ENCODE measurements at regions not wholly inside any gene's neighbourhood (a gene's known extent, or its start where the extent isn't known, plus 50 kb on each side); places are given as distances from the start of the nearest gene placed in this dataset.

- in situ Hi-C loops (cut with MboI; ENCODE audit: low sequenced_read_pairs), result no loop called here
Observed at GRCh38 chr10:10294881-10295529, 722.7 kb upstream of the CELF2 start.

GRCh38 chr10:10295537-10295936, 722.1 kb upstream of the CELF2 start:
- in situ Hi-C loops (cut with MboI; ENCODE audit: low sequenced_read_pairs), result no loop called here

- in situ Hi-C loops (cut with MboI; ENCODE audit: low sequenced_read_pairs), result no loop called here
Observed at GRCh38 chr10:10302689-10303088, 715.0 kb upstream of the CELF2 start.

- in situ Hi-C loops (cut with MboI; ENCODE audit: low sequenced_read_pairs), result no loop called here
Observed at GRCh38 chr10:10307036-10307435, 710.6 kb upstream of the CELF2 start.

- in situ Hi-C loops (cut with MboI; ENCODE audit: low sequenced_read_pairs), result no loop called here
Observed at GRCh38 chr10:10307551-10307950, 710.1 kb upstream of the CELF2 start.

GRCh38 chr10:10310498-10310897, 707.2 kb upstream of the CELF2 start:
- in situ Hi-C loops (cut with MboI; ENCODE audit: low sequenced_read_pairs), result no loop called here

GRCh38 chr10:10311966-10312365, 705.7 kb upstream of the CELF2 start:
- in situ Hi-C loops (cut with MboI; ENCODE audit: low sequenced_read_pairs), result no loop called here

- in situ Hi-C loops (cut with MboI; ENCODE audit: low sequenced_read_pairs), result no loop called here
Observed at GRCh38 chr10:10313149-10313835, 704.4 kb upstream of the CELF2 start.

GRCh38 chr10:10314626-10315025, 703.0 kb upstream of the CELF2 start:
- in situ Hi-C loops (cut with MboI; ENCODE audit: low sequenced_read_pairs), result no loop called here

- in situ Hi-C loops (cut with MboI; ENCODE audit: low sequenced_read_pairs), result no loop called here
Observed at GRCh38 chr10:10315989-10316388, 701.7 kb upstream of the CELF2 start.

GRCh38 chr10:10317151-10317550, 700.5 kb upstream of the CELF2 start:
- in situ Hi-C loops (cut with MboI; ENCODE audit: low sequenced_read_pairs), result no loop called here

GRCh38 chr10:10318856-10319255, 698.8 kb upstream of the CELF2 start:
- in situ Hi-C loops (cut with MboI; ENCODE audit: low sequenced_read_pairs), result no loop called here

GRCh38 chr10:10320956-10321355, 696.7 kb upstream of the CELF2 start:
- in situ Hi-C loops (cut with MboI; ENCODE audit: low sequenced_read_pairs), result no loop called here

- in situ Hi-C loops (cut with MboI; ENCODE audit: low sequenced_read_pairs), result no loop called here
Observed at GRCh38 chr10:10326116-10326515, 691.6 kb upstream of the CELF2 start.

- in situ Hi-C loops (cut with MboI; ENCODE audit: low sequenced_read_pairs), result no loop called here
Observed at GRCh38 chr10:10327934-10328333, 689.7 kb upstream of the CELF2 start.

- in situ Hi-C loops (cut with MboI; ENCODE audit: low sequenced_read_pairs), result no loop called here
Observed at GRCh38 chr10:10330418-10330817, 687.3 kb upstream of the CELF2 start.

- in situ Hi-C loops (cut with MboI; ENCODE audit: low sequenced_read_pairs), result no loop called here
Observed at GRCh38 chr10:10332786-10333185, 684.9 kb upstream of the CELF2 start.

GRCh38 chr10:10333622-10334021, 684.0 kb upstream of the CELF2 start:
- in situ Hi-C loops (cut with MboI; ENCODE audit: low sequenced_read_pairs), result no loop called here

- in situ Hi-C loops (cut with MboI; ENCODE audit: low sequenced_read_pairs), result no loop called here
Observed at GRCh38 chr10:10338339-10338738, 679.3 kb upstream of the CELF2 start.

- in situ Hi-C loops (cut with MboI; ENCODE audit: low sequenced_read_pairs), result no loop called here
Observed at GRCh38 chr10:10346390-10347150, 671.1 kb upstream of the CELF2 start.

- in situ Hi-C loops (cut with MboI; ENCODE audit: low sequenced_read_pairs), result no loop called here
Observed at GRCh38 chr10:10350050-10350449, 667.6 kb upstream of the CELF2 start.

GRCh38 chr10:10351451-10351850, 666.2 kb upstream of the CELF2 start:
- in situ Hi-C loops (cut with MboI; ENCODE audit: low sequenced_read_pairs), result no loop called here

Data from HL-60/S4 (cell line).